Right lobe of liver (tissue), 6 donors: ENCODE measurements at regions not wholly inside any gene's neighbourhood (a gene's known extent, or its start where the extent isn't known, plus 50 kb on each side); places are given as distances from the start of the nearest gene placed in this dataset.

Experiments
- ATAC-seq, 4 donors: fragments of 200-7000 bp; cut with Tn5 transposase; one replicate each; pipeline ENCODE4 v1.9.1; 2020; ENCODE audit warnings: mild to moderate bottlenecking in 4 of 4, moderate library complexity in 4 of 4
- DNase-seq, 3 donors: peaks; one replicate each; pipeline ENCODE4 v3.0.0-alpha.2; 2020
- H3K27ac ChIP-seq, 3 donors: fragments of 200-600 bp; one replicate each; pipeline ENCODE4 v1.8.0; 2022
- H3K27me3 ChIP-seq, 2 donors: fragments of 200-600 bp; one replicate each; pipeline ENCODE4 v1.8.0; 2022
- H3K36me3 ChIP-seq, 4 donors: fragments of 200-600 bp; sonication (generic) in 1 of 4; one replicate each; pipeline versions ENCODE4 v1.5.1 to v1.8.0; 2017 to 2022; ENCODE audit warnings: control low read depth in 1 of 4
- H3K4me1 ChIP-seq, 4 donors: fragments of 200-600 bp; sonication (generic) in 1 of 4; one replicate each; pipeline versions ENCODE4 v1.5.1 to v1.8.0; 2017 to 2022; ENCODE audit warnings: control low read depth in 1 of 4
- H3K4me3 ChIP-seq, 3 donors: fragments of 200-600 bp; one replicate each; pipeline ENCODE4 v1.8.0; 2022
- H3K9me3 ChIP-seq, 4 donors: fragments of 200-600 bp; sonication (generic) in 1 of 4; one replicate each; pipeline versions ENCODE4 v1.5.1 to v1.8.0; 2017 to 2022; ENCODE audit warnings: control low read depth in 1 of 4
- POLR2A ChIP-seq: fragments of 450-650 bp; IDR thresholded peaks from one replicate; pipeline ENCODE4 v1.6.1; 2017; ENCODE audit warnings: antibody characterized with exemption, mild to moderate bottlenecking
- WGBS: methylation state at CpG from one replicate; pipeline ENCODE4 v1.1.6; 2018; ENCODE audit warnings: low coverage, low lambda C conversion rate; ENCODE audit not compliant: insufficient coverage; ENCODE audit errors: missing lambda C conversion rate; 5-methylcytosine and 5-hydroxymethylcytosine counted together
- intact Hi-C, 2 donors: fragments of 100-400 bp; cut with DNase I; formaldehyde crosslinking; loops; one replicate each; pipeline versions ENCODE4 v1.11.2 to v1.14.1; 2022
- TF ChIP-seq, protein P1 (sequence below), 4 donors: fragments of 200-600 bp in 3 of 4; fragments of 450-650 bp in 1 of 4; IDR thresholded peaks; one replicate each; pipeline versions ENCODE4 v1.5.1 to v1.8.0; 2016 to 2022; ENCODE audit warnings: antibody characterized with exemption in 4 of 4, mild to moderate bottlenecking in 2 of 4
- donor health status: DM: no; HTN: yes; CAD: no.
- donor health status: DM: no; HTN: no; CAD: no.
- donor health status: DM: no; HTN: no; CAD: no.
- donor health status: DM: no; HTN: yes; CAD: no.
- donor health status: DM: no; HTN: yes; CAD: no.

DNA sequence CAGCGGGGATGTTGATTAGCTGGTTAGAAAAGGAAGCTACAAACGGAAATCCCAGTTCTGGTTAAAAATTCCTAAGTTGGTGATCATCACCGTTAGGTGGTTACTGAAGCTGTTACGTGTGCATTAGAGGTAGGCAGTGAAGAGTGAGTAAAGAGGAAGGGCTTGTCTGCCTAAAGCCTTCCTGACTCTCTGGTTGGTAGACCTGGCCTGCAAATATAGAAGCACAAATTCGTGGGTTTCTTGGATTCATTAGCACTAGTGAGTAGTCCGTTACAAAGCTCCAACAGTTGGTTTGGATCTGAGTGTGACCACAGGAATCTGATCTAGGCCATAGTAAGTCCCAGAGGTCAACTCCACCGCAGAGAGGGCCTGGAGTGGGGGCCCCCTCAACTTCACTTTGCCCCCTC is 174.0 kb upstream of the TP63 start:
- Histone ChIP-seq H3K27ac (no peak overlapping the region), H3K4me1 (no peaks in the 10 kb centered on the region), H3K4me3 (no peak overlapping the region), H3K9me3 (no peaks in the 10 kb centered on the region), H3K27me3 (no peaks in the 10 kb centered on the region), H3K36me3 (no peaks in the 10 kb centered on the region)
- whole genome bisulfite sequencing = 65% methylated on average over 6 of the region's 7 CpGs
- intact Hi-C loops = no loop called here
- no peak for ATAC-seq
- no peak for TF ChIP-seq POLR2A
- TF ChIP-seq, protein P1, sequence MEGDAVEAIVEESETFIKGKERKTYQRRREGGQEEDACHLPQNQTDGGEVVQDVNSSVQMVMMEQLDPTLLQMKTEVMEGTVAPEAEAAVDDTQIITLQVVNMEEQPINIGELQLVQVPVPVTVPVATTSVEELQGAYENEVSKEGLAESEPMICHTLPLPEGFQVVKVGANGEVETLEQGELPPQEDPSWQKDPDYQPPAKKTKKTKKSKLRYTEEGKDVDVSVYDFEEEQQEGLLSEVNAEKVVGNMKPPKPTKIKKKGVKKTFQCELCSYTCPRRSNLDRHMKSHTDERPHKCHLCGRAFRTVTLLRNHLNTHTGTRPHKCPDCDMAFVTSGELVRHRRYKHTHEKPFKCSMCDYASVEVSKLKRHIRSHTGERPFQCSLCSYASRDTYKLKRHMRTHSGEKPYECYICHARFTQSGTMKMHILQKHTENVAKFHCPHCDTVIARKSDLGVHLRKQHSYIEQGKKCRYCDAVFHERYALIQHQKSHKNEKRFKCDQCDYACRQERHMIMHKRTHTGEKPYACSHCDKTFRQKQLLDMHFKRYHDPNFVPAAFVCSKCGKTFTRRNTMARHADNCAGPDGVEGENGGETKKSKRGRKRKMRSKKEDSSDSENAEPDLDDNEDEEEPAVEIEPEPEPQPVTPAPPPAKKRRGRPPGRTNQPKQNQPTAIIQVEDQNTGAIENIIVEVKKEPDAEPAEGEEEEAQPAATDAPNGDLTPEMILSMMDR (IDR thresholded peaks at IDR 0.05) = no peak
- no peak for DNase-seq

DNA sequence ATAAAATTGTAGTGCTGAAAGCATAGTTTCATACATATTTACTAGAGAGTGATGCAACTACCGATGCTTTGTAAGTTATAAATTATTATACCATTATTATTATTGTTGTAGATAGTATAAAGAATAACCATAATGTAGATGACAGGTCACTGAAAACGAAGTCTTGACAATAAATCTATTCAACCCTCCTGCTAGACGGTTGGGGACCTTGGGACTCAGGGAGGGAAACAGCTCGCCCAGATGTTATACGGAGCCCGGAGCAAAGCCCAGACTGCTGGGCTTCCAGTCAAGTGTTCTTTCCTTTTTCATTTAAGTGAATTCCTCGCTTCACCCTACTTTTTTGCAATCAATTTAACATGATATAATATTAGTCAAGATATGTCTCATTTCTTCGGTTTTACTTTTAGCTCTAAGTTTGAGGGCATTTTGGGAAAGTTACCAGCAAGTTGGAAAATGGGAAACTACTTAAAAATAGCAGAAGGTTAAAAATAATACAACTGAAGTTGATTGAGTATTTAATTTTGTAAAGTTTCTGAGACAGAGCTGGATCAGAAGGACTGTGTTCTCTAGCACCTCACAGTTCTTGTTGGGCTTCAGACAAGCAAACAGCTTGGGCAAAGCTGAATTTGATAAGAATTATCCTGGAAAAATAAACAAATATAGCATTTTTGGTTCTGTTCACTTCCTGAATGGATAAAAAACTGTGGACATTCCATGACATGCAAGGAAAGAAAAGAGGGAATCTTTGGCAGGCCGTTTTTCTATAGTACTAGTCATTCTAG is 173.4 kb upstream of the TP63 start:
- Histone ChIP-seq H3K27me3 (no peaks in the 10 kb centered on the region), H3K27ac (no peak overlapping the region), H3K4me3 (no peak overlapping the region), H3K4me1 (no peaks in the 10 kb centered on the region), H3K9me3 (no peaks in the 10 kb centered on the region), H3K36me3 (no peaks in the 10 kb centered on the region)
- WGBS = 73% methylated on average over 9 of the region's 9 CpGs
- DNase-seq (no peak), ATAC-seq (no peak)
- intact Hi-C loops = no loop called here
- no peak for TF ChIP-seq POLR2A
- TF ChIP-seq, protein P1 (IDR thresholded peaks at IDR 0.05) = no peak

DNA sequence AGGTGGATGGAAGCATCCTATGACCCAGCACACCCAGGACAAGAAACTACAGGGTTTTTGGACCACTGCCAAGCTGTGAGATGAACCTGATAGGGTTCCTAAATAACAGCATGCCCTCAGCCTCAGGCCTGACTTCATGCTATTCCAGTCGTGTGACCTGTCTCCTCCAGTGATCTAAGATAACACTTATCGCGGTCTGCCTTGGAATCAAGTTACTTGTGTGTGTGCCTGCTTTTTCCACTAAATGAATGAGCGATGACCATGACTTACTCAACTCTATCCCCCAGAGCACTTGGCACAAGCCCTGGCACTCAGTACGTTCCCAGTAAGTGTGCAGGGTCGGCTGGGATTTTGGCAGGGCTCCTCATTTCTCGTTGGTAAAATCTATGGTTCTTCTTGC is 172.7 kb upstream of the TP63 start:
- no peak for TF ChIP-seq POLR2A
- TF ChIP-seq, protein P1 (IDR thresholded peaks at IDR 0.05) = no peak
- no peaks in the 10 kb centered on the region for H3K4me1 ChIP-seq
- H3K9me3 ChIP-seq = no peaks in the 10 kb centered on the region
- intact Hi-C loops = no loop called here
- H3K36me3 ChIP-seq = no peaks in the 10 kb centered on the region
- no peaks in the 10 kb centered on the region for H3K27me3 ChIP-seq
- no peak overlapping the region for H3K27ac ChIP-seq
- no peak for DNase-seq
- H3K4me3 ChIP-seq = no peak overlapping the region
- 38% methylated on average over 3 of the region's 7 CpGs for WGBS
- ATAC-seq = no peak

DNA sequence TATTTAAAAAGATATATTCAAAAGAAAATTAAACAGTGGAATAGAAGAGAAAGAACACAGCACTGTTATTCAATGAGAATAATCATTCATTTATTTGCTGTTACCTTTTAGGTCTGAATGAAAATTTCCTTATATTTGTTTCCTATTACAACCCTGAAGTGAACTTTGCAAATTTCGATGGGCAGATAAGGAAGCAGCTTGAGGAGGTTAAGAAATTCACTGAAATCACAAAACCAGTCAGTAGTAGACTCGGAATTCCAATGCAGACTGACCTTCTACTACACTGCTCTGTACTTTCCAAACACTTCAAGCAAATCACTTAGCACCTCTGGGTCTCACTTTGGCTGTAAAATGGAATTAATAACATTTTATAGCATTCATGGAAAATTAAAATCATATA is 172.0 kb upstream of the TP63 start:
- Histone ChIP-seq H3K9me3 (no peaks in the 10 kb centered on the region), H3K27me3 (no peaks in the 10 kb centered on the region), H3K27ac (no peak overlapping the region), H3K4me3 (no peak overlapping the region), H3K36me3 (no peaks in the 10 kb centered on the region), H3K4me1 (no peaks in the 10 kb centered on the region)
- DNase-seq = no peak
- 64% methylated on average over 2 of the region's 2 CpGs for WGBS
- no peak for ATAC-seq
- intact Hi-C loops = no loop called here
- TF ChIP-seq, protein P1 (IDR thresholded peaks at IDR 0.05) = no peak
- no peak for TF ChIP-seq POLR2A
